H1 (cell line): ENCODE measurements at regions not wholly inside any gene's neighbourhood (a gene's known extent, or its start where the extent isn't known, plus 50 kb on each side); places are given as distances from the start of the nearest gene placed in this dataset.

ENCODE experiments used
- CBX8 ChIP-seq: fragments of 300-800, 300-1000 bp; sonication (generic); IDR thresholded peaks from 2 replicates; pipeline ENCODE4 v1.7.1; 2016; ENCODE audit warnings: low read depth, low read length, borderline replicate concordance
- CTCF ChIP-seq, 3 experiments: IDR thresholded peaks; 1 replicate in 2 of 3; 2 replicates in 1 of 3; pipeline versions ENCODE4 v1.5.1 to v1.6.1; 2011; ENCODE audit warnings: low read length in 3 of 3, mild to moderate bottlenecking in 3 of 3, inconsistent platforms in 2 of 3, low read depth in 1 of 3, moderate library complexity in 1 of 3; ENCODE audit not compliant: insufficient read depth in 1 of 3; ENCODE audit errors: control extremely low read depth in 1 of 3
- EZH2 ChIP-seq: fragments of 200-600 bp; sonication (generic); IDR thresholded peaks from 2 replicates; pipeline ENCODE4 v1.7.1; 2012; ENCODE audit warnings: low read depth, mild to moderate bottlenecking, moderate library complexity, low read length, inconsistent platforms; ENCODE audit not compliant: severe bottlenecking
- GTF2F1 ChIP-seq: IDR thresholded peaks from 2 replicates; pipeline ENCODE4 v1.6.1; 2012; ENCODE audit warnings: low read depth, low read length, improper control_type of control experiment, borderline replicate concordance
- MAFK ChIP-seq: IDR thresholded peaks from 2 replicates; pipeline ENCODE4 v1.6.1; 2012; ENCODE audit warnings: low read depth, mild to moderate bottlenecking, improper control_type of control experiment, low read length
- MAX ChIP-seq: IDR thresholded peaks from 2 replicates; pipeline ENCODE4 v1.6.1; 2012; ENCODE audit warnings: inconsistent platforms
- POLR2A ChIP-seq, 2 experiments: IDR thresholded peaks; 1 replicate in 1 of 2; 2 replicates in 1 of 2; pipeline ENCODE4 v1.6.1; 2011; ENCODE audit warnings: low read depth in 2 of 2, low read length in 2 of 2, mild to moderate bottlenecking in 2 of 2; ENCODE audit errors: control extremely low read depth in 1 of 2
- RAD21 ChIP-seq, 2 experiments: IDR thresholded peaks in 1 of 2; conservative IDR thresholded peaks in 1 of 2; 2 replicates each; pipeline ENCODE4 v1.6.1; 2011; ENCODE audit warnings: low read depth in 2 of 2, low read length in 2 of 2, improper control_type of control experiment in 1 of 2, inconsistent platforms in 1 of 2, mild to moderate bottlenecking in 1 of 2, moderate library complexity in 1 of 2
- SIN3A ChIP-seq, 2 experiments: IDR thresholded peaks in 1 of 2; conservative IDR thresholded peaks in 1 of 2; 2 replicates each; pipeline ENCODE4 v1.6.1; 2011 to 2012; ENCODE audit warnings: low read length in 2 of 2, improper control_type of control experiment in 1 of 2, low read depth in 1 of 2, mild to moderate bottlenecking in 1 of 2
- TBP ChIP-seq: IDR thresholded peaks from 2 replicates; pipeline ENCODE4 v1.6.1; 2011; ENCODE audit warnings: low read depth, low read length, improper control_type of control experiment
- ZNF274 ChIP-seq: IDR thresholded peaks from 2 replicates; pipeline ENCODE4 v1.7.0; 2012; ENCODE audit warnings: low read length, borderline replicate concordance; ENCODE audit errors: extremely low read depth

- TF ChIP-seq CTCF (IDR thresholded peaks at IDR 0.05; ENCODE audit: control extremely low read depth in 1 of 3, insufficient read depth in 1 of 3, low read depth in 1 of 3, low read length in 3 of 3): no peak
- TF ChIP-seq RAD21 (IDR thresholded peaks at IDR 0.05 in 1 of 2, conservative IDR thresholded peaks at IDR 0.05 in 1 of 2; ENCODE audit: low read depth in 2 of 2, low read length in 2 of 2): no peak
- no peak for TF ChIP-seq CBX8
- no peak for TF ChIP-seq TBP
- no peak for TF ChIP-seq POLR2A (IDR thresholded peaks at IDR 0.05; ENCODE audit: control extremely low read depth in 1 of 2, low read depth in 2 of 2, low read length in 2 of 2)
- no peak for TF ChIP-seq EZH2
- TF ChIP-seq MAFK: no peak
- no peak for TF ChIP-seq SIN3A (conservative IDR thresholded peaks at IDR 0.05 in 1 of 2, IDR thresholded peaks at IDR 0.05 in 1 of 2; ENCODE audit: low read depth in 1 of 2, low read length in 2 of 2)
- no peak for TF ChIP-seq MAX
- TF ChIP-seq ZNF274: no peak
- no peak for TF ChIP-seq GTF2F1
These were observed 84.0 kb upstream of the NEUROD1 start for GRCh38 chr2:181764095-181764963.
